HL-60 (cell line): ENCODE measurements at regions not wholly inside any gene's neighbourhood (a gene's known extent, or its start where the extent isn't known, plus 50 kb on each side); places are given as distances from the start of the nearest gene placed in this dataset.
"Not testable (repeated sequence)": the region's sequence is repeated elsewhere in the genome, so short reads cannot be mapped to it uniquely, and the experiment has no call there.

ENCODE experiments used
- DNase-seq, 2 experiments: peaks; one replicate each; pipeline ENCODE4 v3.0.0-alpha.2; 2010 to 2020; ENCODE audit warnings: low read depth in 1 of 2, low spot score in 1 of 2
- H3K27ac ChIP-seq: fragments of 250-450 bp; sonication (Bioruptor Pico); replicated peaks from 2 replicates; pipeline ENCODE4 v1.5.1; 2020; ENCODE audit warnings: mild to moderate bottlenecking, moderate library complexity
- H3K27me3 ChIP-seq: fragments of 250-450 bp; sonication (Bioruptor Pico); 2 replicates; pipeline ENCODE4 v1.5.1; 2021; ENCODE audit warnings: mild to moderate bottlenecking, moderate library complexity; ENCODE audit not compliant: insufficient read depth, poor library complexity, severe bottlenecking
- H3K4me3 ChIP-seq: replicated peaks from 2 replicates; pipeline ENCODE4 v1.5.1; 2011; ENCODE audit warnings: mild to moderate bottlenecking, control low read depth, low read length; ENCODE audit not compliant: insufficient read depth
- GABPA ChIP-seq: IDR thresholded peaks from 2 replicates; pipeline ENCODE4 v1.6.1; 2012; ENCODE audit warnings: low read depth
- POLR2AphosphoS5 ChIP-seq: IDR thresholded peaks from 2 replicates; pipeline ENCODE4 v1.6.1; 2012; ENCODE audit warnings: low read depth
- SPI1 ChIP-seq: IDR thresholded peaks from 2 replicates; pipeline ENCODE4 v1.6.1; 2012; ENCODE audit warnings: low read depth, mild to moderate bottlenecking, borderline replicate concordance
- TF ChIP-seq, protein P1 (sequence below): IDR thresholded peaks from 2 replicates; pipeline ENCODE4 v1.6.1; 2012; ENCODE audit warnings: low read depth; ENCODE audit not compliant: insufficient replicate concordance
- TF ChIP-seq, protein P2 (sequence below): IDR thresholded peaks from one replicate; pipeline ENCODE4 v1.5.1; 2011; ENCODE audit warnings: low read length, control low read depth, inconsistent platforms; ENCODE audit not compliant: insufficient read depth

DNA sequence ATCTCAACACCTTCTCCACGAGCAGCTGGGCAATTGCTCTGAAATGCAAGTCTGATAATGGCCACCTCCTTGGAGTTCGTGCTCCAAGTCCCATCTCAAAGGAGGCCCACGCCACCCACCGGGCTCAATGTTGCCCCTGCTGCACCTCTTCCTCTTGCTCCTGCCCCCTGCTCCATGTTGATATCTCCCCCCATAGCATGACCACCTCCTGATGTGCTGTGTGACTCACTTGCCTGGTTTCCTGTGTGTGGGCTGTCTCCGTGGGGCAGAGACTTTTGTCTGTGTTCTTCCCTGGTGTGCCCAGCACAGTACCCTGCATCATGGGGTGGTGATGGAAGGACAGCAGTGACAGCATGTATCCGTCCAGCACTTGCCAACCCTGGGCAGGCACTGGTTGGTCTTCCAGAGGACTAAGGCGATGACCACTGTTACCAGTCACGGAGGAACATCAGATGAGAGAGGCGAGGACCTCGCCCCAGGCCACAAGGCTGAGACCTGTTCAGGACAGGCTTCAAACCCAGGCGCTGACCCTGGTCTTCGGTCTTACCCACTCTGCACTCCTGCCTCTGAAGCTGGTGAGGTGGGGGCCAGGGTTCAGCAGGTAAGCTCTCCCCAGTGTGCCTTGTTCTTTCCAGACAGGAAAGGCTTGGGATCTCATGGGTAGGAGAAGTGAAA lies 104.6 kb upstream of the LRPAP1 start:
- TF ChIP-seq, protein P1, sequence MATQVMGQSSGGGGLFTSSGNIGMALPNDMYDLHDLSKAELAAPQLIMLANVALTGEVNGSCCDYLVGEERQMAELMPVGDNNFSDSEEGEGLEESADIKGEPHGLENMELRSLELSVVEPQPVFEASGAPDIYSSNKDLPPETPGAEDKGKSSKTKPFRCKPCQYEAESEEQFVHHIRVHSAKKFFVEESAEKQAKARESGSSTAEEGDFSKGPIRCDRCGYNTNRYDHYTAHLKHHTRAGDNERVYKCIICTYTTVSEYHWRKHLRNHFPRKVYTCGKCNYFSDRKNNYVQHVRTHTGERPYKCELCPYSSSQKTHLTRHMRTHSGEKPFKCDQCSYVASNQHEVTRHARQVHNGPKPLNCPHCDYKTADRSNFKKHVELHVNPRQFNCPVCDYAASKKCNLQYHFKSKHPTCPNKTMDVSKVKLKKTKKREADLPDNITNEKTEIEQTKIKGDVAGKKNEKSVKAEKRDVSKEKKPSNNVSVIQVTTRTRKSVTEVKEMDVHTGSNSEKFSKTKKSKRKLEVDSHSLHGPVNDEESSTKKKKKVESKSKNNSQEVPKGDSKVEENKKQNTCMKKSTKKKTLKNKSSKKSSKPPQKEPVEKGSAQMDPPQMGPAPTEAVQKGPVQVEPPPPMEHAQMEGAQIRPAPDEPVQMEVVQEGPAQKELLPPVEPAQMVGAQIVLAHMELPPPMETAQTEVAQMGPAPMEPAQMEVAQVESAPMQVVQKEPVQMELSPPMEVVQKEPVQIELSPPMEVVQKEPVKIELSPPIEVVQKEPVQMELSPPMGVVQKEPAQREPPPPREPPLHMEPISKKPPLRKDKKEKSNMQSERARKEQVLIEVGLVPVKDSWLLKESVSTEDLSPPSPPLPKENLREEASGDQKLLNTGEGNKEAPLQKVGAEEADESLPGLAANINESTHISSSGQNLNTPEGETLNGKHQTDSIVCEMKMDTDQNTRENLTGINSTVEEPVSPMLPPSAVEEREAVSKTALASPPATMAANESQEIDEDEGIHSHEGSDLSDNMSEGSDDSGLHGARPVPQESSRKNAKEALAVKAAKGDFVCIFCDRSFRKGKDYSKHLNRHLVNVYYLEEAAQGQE, result no peak
- TF ChIP-seq, protein P2, sequence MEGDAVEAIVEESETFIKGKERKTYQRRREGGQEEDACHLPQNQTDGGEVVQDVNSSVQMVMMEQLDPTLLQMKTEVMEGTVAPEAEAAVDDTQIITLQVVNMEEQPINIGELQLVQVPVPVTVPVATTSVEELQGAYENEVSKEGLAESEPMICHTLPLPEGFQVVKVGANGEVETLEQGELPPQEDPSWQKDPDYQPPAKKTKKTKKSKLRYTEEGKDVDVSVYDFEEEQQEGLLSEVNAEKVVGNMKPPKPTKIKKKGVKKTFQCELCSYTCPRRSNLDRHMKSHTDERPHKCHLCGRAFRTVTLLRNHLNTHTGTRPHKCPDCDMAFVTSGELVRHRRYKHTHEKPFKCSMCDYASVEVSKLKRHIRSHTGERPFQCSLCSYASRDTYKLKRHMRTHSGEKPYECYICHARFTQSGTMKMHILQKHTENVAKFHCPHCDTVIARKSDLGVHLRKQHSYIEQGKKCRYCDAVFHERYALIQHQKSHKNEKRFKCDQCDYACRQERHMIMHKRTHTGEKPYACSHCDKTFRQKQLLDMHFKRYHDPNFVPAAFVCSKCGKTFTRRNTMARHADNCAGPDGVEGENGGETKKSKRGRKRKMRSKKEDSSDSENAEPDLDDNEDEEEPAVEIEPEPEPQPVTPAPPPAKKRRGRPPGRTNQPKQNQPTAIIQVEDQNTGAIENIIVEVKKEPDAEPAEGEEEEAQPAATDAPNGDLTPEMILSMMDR, result no peak
- TF ChIP-seq POLR2AphosphoS5, result no peak
- TF ChIP-seq SPI1, result no peak
- no peak for TF ChIP-seq GABPA
- peaks cover 13% of the 10 kb centered on the region for H3K27me3 ChIP-seq

DNA sequence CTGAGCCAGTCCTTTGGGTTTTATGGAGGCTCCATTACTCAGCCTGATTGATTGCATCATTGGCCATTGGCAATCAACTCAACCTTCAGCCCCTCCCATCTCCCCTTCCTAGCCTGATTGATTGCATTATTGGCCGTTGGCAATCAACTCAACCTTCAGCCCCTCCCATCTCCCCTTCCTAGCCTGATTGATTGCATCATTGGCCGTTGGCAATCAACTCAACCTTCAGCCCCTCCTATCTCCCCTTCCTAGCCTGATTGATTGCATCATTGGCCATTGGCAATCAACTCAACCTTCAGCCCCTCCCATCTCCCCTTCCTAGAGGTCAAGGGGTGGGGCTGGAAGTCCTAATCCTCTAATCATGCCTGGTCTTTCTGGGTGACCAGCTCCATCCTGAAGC lies 103.8 kb upstream of the LRPAP1 start:
- DNase-seq, H3K27ac ChIP-seq, H3K4me3 ChIP-seq: not testable (repeated sequence)
- H3K27me3 ChIP-seq, result peaks cover 11% of the 10 kb centered on the region

More for the DNA sequence above, 104.6 kb upstream of the LRPAP1 start:
- DNase-seq, result no peak
- Histone ChIP-seq H3K4me3 (no peak overlapping the region), H3K27ac (no peak overlapping the region)

DNA sequence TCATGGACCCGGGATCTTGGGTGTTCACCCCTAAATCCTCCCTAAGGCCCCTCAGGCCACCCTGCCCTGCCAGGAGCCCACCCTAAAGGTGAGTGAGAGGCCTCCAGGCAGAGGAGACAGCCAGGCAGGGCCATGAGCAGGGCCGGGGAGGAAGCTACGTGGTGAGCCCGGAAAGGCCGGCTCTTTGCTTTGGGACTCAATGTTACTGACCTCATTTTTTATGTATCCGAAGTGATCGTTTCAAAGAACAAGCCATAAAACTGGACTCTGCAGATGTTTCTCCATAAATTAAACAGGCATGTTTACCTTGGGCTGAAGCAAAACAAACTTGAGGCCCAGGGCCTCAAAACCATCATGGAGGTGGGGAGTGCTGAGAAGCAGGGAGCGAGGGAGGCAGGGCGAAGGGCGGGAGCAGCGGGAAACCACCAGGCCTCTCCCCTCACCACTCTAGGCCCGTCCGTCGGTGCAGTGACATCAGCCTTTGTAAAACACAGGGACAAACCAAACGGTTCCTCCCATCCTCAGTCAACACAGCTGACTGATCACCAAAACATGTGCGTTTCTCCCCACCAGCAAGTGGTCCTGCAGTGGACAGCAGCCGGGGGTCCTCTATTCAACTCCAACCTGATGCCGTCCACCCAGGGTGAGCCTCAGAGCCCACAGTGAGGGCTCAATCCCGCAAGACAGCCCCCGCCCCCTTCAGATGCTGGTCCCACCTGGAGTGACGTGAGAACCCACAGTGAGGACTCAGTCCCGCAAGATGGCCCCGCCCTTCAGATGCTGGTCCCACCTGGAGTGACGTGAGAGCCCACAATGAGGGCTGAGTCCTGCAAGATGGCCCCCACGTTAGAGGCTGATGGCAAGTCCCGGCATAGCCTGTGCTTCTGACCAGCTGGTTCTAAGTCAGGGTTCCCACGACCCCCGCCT lies 102.9 kb upstream of the LRPAP1 start:
- TF ChIP-seq GABPA (no peak), POLR2AphosphoS5 (no peak)
- TF ChIP-seq, protein P1, result peak; percentile 57
- H3K4me3 ChIP-seq, result no peak overlapping the region
- peaks cover 9% of the 10 kb centered on the region for H3K27me3 ChIP-seq
- H3K27ac ChIP-seq, result no peak overlapping the region
- DNase-seq, result no peak

DNA sequence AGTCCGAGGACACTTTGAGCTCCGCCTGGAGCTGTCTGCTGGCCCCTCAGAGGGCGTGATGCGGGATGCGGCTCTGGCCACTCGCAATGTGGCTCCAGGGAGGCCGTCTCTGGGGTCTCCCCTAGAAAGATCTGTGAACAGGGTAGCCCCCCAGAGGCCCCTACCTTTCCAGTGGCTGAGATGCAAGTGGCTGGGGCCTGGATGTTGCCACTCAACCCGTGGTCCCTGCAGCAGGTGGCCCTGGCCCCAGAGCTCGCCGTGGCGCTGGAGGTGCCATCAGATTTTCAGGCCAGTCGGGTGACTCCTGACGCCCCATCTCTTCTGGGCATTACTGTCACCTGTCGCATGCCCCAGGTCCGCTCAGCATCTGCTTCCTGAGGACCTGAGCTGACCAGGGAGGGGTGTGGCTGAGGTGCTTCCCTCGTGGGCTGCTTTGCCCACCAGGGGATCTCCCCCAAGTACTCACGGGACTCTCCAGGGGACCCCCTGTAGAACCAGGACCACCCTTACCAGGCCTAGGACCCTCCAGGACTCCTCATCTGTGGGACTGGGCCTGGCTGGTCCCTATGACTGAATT lies 102.1 kb upstream of the LRPAP1 start:
- TF ChIP-seq, protein P1, result no peak
- TF ChIP-seq POLR2AphosphoS5 (no peak), SPI1 (no peak)
- Histone ChIP-seq H3K27me3 (peaks cover 7% of the 10 kb centered on the region), H3K4me3 (no peak overlapping the region), H3K27ac (no peak overlapping the region)
- DNase-seq, result no peak

DNA sequence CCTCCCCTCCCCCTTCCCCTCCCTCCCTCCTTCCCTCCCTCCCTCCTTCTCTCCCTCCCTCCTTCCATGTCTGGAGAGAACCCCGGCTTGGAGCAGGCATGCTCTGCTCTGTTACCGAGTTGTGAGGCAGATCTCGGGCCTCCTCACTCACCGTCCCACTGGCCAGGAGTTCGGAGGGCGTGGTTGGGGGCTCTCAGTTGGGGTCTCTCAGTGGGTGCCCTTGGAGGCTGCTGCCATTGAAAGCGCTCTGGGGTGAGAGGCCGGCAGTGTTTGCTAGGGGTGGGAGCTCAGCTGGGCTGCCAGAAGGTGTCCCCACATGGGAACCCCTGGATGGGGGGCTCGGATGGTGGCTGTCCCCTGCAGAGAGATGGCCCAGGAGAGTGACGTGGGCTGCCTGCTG lies 101.1 kb upstream of the LRPAP1 start:
- not testable (repeated sequence) for DNase-seq, H3K27ac ChIP-seq

DNA sequence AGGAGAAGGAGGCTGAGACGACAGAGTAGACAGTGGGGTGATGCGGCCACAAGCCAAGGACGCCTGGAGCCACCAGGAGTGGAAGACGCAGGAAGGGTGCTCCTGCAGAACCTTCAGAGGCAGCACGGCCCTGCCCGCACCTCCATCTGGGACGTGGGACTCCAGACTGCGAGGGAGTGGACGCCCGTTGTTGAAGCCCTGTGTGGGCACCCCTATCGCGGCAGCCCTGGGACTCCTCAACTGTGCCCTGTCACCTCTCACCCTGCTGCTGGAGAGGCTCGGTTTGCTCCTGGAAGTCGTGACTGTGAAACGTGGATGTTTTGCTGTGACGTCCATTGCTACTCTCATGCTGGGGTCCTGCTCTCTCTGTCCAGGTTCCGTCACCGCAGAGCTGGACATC lies 100.6 kb upstream of the LRPAP1 start:
- not testable (repeated sequence) for H3K4me3 ChIP-seq, DNase-seq, H3K27me3 ChIP-seq, H3K27ac ChIP-seq

More for the DNA sequence above, 101.1 kb upstream of the LRPAP1 start:
- not testable (repeated sequence) for H3K4me3 ChIP-seq, H3K27me3 ChIP-seq

DNA sequence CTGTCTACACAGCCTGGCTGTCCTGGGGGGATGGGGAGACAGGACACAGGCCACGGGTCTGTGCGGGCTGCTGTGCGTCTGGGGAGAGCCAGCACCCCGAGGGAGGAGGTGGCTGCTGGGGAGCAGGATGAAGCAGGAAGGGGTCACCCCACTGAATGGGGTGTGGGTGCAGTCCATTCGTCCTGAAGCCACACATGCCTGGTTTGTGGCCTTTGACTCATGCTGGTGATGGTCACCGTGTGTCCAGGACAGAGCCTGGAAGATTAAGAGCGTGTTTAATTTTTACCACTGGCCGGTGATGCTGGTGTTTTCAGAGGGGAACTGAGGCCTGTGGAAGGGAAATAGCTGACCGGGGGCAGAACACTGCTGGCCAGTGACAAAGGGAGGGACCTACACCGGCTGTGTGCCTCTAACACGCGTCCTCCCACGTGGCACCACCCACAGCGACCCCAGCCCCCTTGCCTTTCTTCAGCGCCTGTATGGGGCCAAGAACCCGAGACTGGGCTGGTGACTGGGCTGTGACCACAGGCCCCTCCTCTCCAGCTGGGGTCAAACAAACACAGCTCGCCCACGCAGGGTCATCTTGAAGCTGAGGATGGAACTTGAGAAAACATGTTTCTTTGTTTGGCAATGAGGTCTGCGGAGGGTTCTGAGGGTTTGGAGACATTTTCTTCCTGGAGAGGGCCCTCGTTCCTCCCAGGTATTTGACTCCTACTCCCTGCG lies 99.5 kb upstream of the LRPAP1 start:
- not testable (repeated sequence) for H3K4me3 ChIP-seq, H3K27me3 ChIP-seq, H3K27ac ChIP-seq, DNase-seq
